COLO829 (cell line): ENCODE measurements at regions not wholly inside any gene's neighbourhood (a gene's known extent, or its start where the extent isn't known, plus 50 kb on each side); places are given as distances from the start of the nearest gene placed in this dataset.
A peak's percentile ranks its signal among the peaks of the same experiment; 100 is the strongest.
"Not testable (repeated sequence)": the region's sequence is repeated elsewhere in the genome, so short reads cannot be mapped to it uniquely, and the experiment has no call there.

Source experiments
- DNase-seq: peaks from one replicate; pipeline ENCODE4 v3.0.0; 2012; ENCODE audit warnings: low spot score

- no peak for DNase-seq
Measured at GRCh38 chr2:19100570-19100969, 257.9 kb downstream of the OSR1 start.

GRCh38 chr2:19099181-19099580, 259.2 kb downstream of the OSR1 start:
- no peak for DNase-seq

GRCh38 chr2:19098467-19099160, 259.8 kb downstream of the OSR1 start:
- no peak for DNase-seq

- not testable (repeated sequence) for DNase-seq
Measured at GRCh38 chr2:19089476-19089875, 268.9 kb downstream of the OSR1 start.

DNA sequence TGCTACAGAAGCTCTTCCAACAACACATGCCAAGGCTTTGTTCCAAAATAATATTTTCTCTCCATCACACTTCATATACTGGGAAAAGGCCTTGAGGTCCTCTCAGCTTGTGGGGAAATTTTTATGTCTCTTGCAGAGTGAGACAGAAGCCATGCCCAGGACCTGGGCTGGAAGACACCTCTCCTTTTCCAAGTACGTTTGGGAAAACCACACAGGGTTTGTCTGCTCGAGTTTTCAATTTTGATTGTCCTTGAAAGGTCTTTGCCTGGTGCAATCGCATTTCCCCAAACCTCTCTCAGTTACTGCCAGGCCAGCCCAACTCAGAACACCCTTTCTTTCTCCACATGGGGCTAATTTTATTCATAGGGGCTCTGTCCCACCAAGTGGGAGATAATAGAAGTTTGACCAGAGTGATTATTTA, 272.2 kb downstream of the OSR1 start:
- no peak for DNase-seq

GRCh38 chr2:19078709-19079108, 279.7 kb downstream of the OSR1 start:
- DNase-seq, result peak; percentile 28

- no peak for DNase-seq
Measured at GRCh38 chr2:19073522-19073921, 284.9 kb downstream of the OSR1 start.

DNA sequence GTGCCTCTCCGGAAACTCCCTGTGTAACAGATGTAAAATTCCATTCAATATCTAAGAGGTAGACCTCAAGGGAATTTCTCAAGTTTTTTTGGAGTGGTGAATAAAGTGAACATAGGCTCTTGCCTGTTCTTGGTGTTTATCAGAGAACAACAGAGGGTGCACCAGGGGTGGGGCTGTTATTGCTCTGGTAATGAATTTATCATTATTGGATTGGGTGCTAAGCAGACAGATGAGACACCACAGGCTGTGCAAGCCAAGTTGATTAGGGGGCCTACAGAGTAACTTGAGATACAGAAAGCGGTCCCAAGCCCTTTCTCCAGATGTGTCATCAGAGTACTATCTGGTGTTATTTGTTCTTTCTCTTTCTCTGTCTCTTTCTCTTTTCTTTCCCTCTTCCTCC, 286.3 kb downstream of the OSR1 start:
- DNase-seq, result no peak

DNA sequence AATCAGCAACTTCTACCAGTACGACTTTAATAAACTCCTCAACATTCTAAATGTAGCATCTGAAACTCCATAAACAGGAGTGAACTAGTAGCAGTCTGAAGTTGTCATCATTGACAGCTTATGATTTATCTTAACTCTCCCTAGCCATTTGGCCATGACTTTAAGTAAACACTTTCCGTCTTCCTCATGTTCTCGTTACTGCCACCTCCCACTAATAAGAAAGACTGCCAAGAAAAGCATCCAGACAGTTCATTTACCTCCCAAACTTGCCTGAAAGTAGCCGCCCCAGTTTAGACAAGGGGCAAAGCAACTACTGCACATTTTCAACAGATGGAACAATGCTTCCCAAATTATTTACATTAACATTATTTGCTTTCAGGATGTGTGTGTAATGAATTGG, 287.5 kb downstream of the OSR1 start:
- DNase-seq, result no peak

DNA sequence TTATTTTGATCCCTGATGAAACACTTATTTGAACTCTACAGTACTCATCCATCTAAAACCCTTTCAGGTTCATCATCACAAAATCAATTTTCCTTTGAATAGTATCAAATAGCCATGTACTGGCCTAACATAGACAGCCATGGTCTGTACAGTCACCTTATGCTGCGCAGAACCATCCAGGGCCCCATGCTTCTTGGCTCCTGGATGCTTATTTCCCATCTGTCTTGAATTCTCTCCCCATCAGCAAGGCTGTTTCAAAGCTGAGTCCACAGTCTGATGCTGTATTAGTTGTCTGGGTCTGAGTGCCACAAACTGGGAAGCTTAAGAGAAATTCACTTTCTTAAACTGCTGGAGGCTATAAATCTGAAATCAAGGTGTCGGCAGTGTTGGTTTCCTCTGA, 290.2 kb downstream of the OSR1 start:
- DNase-seq, result no peak

GRCh38 chr2:19062370-19062769, 296.1 kb downstream of the OSR1 start:
- DNase-seq, result no peak

DNA sequence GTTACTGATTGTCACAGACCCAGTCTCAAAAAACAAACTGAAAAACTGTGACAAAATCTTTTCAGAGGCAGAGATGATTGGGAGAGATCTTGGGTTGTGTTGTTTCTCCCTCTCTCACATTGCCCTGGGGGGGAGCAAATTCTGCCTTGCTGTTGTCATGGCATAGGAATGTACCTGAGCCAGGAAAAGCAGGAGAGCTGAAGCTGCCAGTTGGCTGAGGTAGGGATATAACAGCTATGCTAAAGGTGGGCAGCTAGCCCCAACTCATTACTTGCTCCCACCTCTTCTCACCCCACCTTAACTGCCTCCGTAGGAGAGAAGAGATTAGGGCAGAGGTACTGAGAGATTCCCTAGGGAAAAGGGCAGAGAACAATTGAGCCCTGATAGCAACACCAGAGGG, 299.3 kb downstream of the OSR1 start:
- no peak for DNase-seq

DNA sequence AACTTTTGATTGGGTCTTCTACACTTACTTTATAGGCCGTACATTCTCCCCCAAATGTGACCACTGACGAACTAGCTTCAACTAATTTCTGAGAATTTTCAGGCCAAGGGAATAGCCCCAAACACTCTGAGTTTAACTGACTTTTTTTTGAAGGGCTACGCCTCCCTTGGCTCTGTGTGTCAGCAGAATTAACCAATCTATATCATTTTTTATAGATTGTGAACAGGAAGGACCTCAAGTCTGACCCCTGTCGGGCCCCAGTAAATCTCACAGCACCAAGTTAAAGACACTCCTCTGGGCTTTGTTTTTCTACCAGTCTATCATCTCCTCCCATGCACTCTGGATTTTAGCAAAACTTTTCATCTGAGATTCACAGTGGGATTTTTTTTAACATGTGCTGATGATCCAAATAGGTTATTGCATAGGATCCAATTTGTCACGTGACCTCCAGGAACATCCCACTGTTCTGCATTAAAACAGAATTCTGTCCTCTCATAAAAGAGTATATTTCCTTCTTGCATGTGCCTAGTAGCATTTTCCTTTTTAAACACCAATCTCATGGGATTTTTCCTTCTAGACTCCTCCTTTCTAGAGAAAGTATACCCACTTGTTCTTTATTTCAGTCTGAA, 307.1 kb downstream of the OSR1 start:
- DNase-seq, result no peak

DNA sequence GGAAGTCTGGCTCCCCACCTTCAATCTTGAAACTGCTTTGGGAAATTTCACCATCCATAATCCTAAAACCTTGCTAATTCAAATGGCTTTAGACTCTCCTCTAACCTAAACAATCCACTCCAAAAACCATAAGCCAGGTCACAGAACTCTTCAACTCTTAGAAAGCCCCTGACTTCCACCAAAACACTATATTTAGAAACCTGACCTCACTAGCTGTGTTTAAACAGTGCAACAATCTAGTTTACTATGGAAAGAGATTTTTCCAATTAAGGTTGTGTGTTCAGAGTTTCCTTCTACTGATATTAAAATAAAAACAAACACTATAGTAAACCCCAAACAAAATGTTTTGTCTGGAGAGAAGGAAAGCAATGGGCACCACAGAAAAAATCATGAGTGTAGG, 308.1 kb downstream of the OSR1 start:
- no peak for DNase-seq

GRCh38 chr2:19048593-19049266, 309.7 kb downstream of the OSR1 start:
- DNase-seq, result no peak

DNA sequence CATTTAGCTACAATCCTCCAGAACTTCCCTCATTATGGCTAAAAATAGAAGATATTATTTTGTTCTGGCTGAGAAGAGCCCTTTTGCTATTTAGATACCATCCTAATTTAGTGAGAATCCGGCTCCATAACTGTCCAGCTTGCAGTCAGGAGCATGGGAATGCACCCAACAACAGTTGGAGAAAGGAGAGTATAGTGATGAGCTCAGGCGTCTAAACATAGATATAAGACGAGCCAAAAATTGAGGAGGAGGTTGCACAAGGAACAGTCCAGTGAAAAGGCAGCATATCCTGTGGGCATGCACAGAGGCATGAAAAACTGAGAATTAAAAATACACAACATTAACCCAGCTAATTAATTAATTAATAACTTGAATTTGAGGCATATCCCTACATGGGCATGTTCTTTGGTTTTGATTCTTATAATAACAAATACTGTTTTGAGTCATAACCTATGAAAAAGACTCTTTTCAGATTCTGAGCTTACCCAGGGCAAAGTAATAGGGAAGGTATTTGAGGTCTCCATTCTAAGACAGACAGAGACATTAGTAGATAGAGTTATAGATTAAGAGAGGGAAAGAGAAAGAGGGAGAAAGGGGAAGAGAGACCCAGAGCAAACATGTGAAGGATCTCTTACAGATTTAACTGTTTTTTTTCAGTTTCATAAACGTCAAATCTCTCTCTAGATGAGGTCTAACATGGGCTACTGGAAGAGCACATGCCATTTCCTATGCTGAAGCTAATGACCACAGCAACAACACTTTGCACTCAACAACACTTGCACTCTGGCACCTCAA, 311.2 kb downstream of the OSR1 start:
- no peak for DNase-seq

- no peak for DNase-seq
Measured at GRCh38 chr2:19045151-19045550, 313.3 kb downstream of the OSR1 start.

DNA sequence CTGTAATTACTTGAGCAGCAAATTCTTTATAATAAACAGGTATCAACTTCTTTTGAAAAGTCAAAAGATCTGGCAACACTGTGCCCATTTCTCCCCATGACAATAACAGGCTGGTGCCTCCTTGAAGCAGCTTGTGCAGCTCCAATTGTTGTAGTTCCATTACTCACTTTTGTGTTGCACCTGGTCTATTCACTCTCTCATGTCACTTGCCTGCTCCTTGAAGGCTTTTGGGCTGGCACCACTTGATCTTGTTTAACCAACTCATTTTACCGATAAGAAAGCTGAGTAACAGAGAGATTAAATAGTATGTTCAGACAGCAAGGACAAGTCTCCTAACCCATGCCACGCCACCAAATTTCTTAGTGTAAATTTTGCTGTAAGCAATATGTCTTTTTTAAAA, 314.5 kb downstream of the OSR1 start:
- DNase-seq, result no peak

DNA sequence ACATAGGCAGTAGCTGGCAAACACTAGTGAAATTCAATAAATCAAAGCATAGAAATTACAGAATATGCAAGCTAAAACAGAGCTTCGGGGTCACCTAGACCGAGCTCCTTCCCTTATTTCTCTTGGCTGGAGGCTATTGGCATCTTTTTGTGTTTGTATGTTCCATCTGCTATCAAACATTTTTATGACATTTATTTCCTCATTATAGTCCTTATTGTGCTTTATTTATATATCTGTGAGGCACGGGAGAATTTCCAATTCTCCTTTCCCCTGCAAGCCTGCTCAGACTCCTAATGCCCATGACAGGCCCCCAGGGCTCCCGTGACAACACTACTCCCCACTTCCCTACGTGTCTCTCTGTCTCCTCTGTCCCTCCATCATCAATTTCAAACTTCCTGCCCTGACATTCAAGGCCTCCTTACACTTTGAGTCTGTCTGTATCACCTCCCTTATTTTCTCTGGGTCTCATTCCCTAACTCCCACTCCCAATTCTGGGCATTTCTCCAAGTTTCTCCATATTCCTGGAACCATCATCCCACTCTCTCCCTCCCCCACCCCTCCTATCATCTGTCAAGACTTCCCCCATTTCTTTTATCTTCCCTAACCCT, 316.9 kb downstream of the OSR1 start:
- DNase-seq, result no peak

DNA sequence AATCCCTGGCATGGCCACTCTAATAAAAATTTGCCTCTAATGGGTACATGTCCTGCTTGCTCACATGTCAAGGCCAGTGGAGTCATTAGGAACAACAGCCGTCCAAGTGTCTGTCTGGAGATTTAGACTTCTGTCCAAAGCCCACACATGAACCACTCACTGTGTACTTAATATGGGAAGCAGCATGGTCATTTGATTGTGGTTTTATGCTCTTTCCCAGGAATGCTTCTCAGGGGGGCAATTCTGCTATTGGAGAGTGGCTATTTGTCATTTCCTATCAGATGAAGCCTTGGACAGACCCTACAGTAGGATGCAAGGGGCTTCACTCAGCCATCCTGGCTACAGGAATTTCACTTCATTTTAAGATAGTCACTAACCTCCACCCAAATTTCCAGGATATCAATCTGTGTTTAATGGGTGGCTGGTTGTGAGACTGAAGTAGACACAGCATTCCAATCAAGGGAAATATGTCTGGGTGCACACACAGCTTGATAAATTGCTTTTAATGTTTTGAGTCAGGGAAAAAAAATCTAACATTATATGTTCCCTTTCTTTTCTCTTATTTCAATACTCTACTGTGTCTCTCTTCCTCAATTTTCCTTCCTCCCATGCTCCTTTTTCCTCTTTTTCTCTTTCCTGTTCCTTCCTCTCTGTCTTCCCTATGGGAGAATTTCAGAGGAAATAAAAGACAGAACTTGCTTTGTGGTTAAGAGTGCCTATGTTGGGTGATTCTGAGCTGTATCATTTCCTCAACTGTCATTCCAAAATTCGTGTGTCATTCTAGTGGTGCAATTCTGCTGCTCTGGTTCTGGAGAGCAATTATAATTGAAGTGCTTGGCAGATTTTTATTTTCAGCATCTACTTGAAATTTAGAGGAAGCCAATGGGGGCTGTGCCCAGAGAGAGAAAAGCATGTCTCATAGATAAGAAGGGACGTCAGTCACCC, 320.1 kb downstream of the OSR1 start:
- no peak for DNase-seq

GRCh38 chr2:19036091-19036490, 322.3 kb downstream of the OSR1 start:
- DNase-seq, result no peak
